Activated T-helper 2 cell treated with anti-CD3 and anti-CD28 coated beads, Interferon-gamma antibody, Interleukin-2, Interleukin-4, amounts not matched to agents 10 μg/mL and 5 μg/mL and 100 μg/mL, durations not matched to agents 14 hours and 24 hours and 36 hours (primary cell): ENCODE measurements at regions not wholly inside any gene's neighbourhood (a gene's known extent, or its start where the extent isn't known, plus 50 kb on each side); places are given as distances from the start of the nearest gene placed in this dataset.
"Not testable (repeated sequence)": the region's sequence is repeated elsewhere in the genome, so short reads cannot be mapped to it uniquely, and the experiment has no call there.

Experiments
- DNase-seq: peaks from one replicate; pipeline ENCODE4 v3.0.0; 2021; ENCODE audit warnings: low spot score
- H3K27ac Mint-ChIP-seq: one replicate; pipeline ENCODE4 v1.8.0; 2021; ENCODE audit warnings: mixed read lengths
- H3K27me3 Mint-ChIP-seq: one replicate; pipeline ENCODE4 v1.8.0; 2021; ENCODE audit warnings: low read depth, mixed read lengths
- H3K36me3 Mint-ChIP-seq: one replicate; pipeline ENCODE4 v1.8.0; 2021; ENCODE audit warnings: low read depth, mixed read lengths
- H3K4me1 Mint-ChIP-seq: one replicate; pipeline ENCODE4 v1.8.0; 2021; ENCODE audit warnings: low read depth, mixed read lengths
- H3K4me3 Mint-ChIP-seq: one replicate; pipeline ENCODE4 v1.8.0; 2021; ENCODE audit warnings: low read depth, mild to moderate bottlenecking, moderate library complexity, mixed read lengths
- H3K9me3 Mint-ChIP-seq: one replicate; pipeline ENCODE4 v1.8.0; 2021; ENCODE audit warnings: mixed read lengths
- intact Hi-C: fragments of 100-400 bp; cut with micrococcal nuclease; formaldehyde crosslinking; loops from one replicate; pipeline ENCODE4 v1.15.1; 2023

DNA sequence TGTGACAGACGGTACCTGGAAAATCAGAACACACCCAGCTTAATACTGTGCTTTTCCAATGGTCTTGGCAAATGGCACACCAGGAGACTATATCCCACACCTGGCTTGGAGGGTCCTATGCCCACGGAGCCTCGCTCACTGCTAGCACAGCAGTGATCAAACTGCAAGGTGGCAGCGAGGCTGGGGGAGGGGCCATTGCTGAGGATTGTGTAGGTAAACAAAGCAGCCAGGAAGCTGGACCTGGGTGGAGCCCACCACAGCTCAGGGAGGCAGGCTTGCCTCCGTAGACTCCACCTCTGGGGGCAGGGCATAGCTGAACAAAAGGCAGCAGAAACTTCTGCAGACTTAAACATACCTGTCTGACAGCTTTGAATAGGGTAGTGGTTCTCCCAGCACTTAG, 498.0 kb downstream of the C12orf50 start:
- H3K4me3 Mint-ChIP-seq, H3K4me1 Mint-ChIP-seq, H3K27me3 Mint-ChIP-seq, intact Hi-C loops, H3K27ac Mint-ChIP-seq, DNase-seq, H3K36me3 Mint-ChIP-seq: not testable (repeated sequence)
- H3K9me3 Mint-ChIP-seq = peaks cover 16% of the 10 kb centered on the region

DNA sequence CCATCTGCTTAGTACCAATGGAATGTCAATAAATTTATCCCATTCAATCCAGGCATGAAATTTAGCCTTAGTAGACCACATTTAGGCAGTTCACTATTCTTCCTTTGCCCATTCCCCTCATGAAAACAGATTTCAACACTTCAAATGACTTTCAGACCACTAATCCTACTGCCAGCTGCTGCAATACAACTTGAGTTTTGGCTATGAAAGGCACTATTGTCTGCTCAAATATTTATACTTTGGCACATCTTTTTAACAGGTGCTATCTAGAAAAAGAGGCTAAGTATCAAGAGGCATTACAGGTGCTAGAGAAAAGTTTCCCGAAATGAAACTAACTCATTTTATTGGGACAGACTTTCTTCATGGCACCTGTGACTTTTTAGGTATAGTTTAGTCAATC, 499.8 kb downstream of the C12orf50 start:
- Mint-ChIP-seq H3K27me3 (no peaks in the 10 kb centered on the region), H3K27ac (no peak overlapping the region), H3K9me3 (peaks cover 16% of the 10 kb centered on the region), H3K4me1 (no peaks in the 10 kb centered on the region), H3K4me3 (no peak overlapping the region), H3K36me3 (no peaks in the 10 kb centered on the region)
- intact Hi-C loops = no loop called here
- DNase-seq = no peak

- H3K4me3 Mint-ChIP-seq = no peak overlapping the region
- H3K4me1 Mint-ChIP-seq = no peaks in the 10 kb centered on the region
- DNase-seq = no peak
- H3K27me3 Mint-ChIP-seq = no peaks in the 10 kb centered on the region
- intact Hi-C loops = no loop called here
- no peaks in the 10 kb centered on the region for H3K36me3 Mint-ChIP-seq
- H3K9me3 Mint-ChIP-seq = no peaks in the 10 kb centered on the region
- no peak overlapping the region for H3K27ac Mint-ChIP-seq
Measured at GRCh38 chr12:87520968-87521367, 508.2 kb downstream of the C12orf50 start.

GRCh38 chr12:87518481-87518880, 510.7 kb downstream of the C12orf50 start:
- Mint-ChIP-seq H3K27me3 (no peaks in the 10 kb centered on the region), H3K4me3 (no peak overlapping the region), H3K27ac (no peak overlapping the region), H3K4me1 (no peaks in the 10 kb centered on the region), H3K36me3 (no peaks in the 10 kb centered on the region), H3K9me3 (no peaks in the 10 kb centered on the region)
- intact Hi-C loops = no loop called here
- DNase-seq = no peak

GRCh38 chr12:87518036-87518435, 511.2 kb downstream of the C12orf50 start:
- Mint-ChIP-seq H3K27ac (no peak overlapping the region), H3K9me3 (no peaks in the 10 kb centered on the region)
- intact Hi-C loops = no loop called here

GRCh38 chr12:87513536-87514280, 515.5 kb downstream of the C12orf50 start:
- no peaks in the 10 kb centered on the region for H3K27me3 Mint-ChIP-seq
- H3K27ac Mint-ChIP-seq = no peak overlapping the region
- no peak overlapping the region for H3K4me3 Mint-ChIP-seq
- intact Hi-C loops = no loop called here
- H3K9me3 Mint-ChIP-seq = no peaks in the 10 kb centered on the region
- no peaks in the 10 kb centered on the region for H3K4me1 Mint-ChIP-seq
- H3K36me3 Mint-ChIP-seq = no peaks in the 10 kb centered on the region
- no peak for DNase-seq

More at GRCh38 chr12:87518036-87518435, 511.2 kb downstream of the C12orf50 start:
- Mint-ChIP-seq H3K4me1 (no peaks in the 10 kb centered on the region), H3K27me3 (no peaks in the 10 kb centered on the region), H3K36me3 (no peaks in the 10 kb centered on the region), H3K4me3 (no peak overlapping the region)
- no peak for DNase-seq

DNA sequence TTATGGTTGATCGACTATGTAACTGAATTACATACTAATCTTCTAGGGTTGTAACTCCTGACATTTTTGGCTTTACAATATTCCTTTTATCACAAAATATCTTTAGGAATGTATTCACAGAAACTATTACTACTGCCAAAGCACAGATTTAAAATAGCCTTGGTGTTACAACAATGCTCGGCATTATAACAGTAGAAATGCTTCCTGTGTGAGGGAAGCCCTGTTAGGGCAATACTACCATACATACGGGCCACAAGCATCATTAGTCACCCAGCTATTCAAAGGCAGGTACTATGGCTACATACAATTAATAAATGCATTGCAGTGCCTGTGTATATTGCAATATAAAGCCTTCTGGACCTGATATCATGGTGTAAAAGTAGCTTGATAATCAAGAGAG, 517.8 kb downstream of the C12orf50 start:
- H3K36me3 Mint-ChIP-seq = no peaks in the 10 kb centered on the region
- intact Hi-C loops = no loop called here
- H3K9me3 Mint-ChIP-seq = peaks cover 6% of the 10 kb centered on the region
- no peak overlapping the region for H3K27ac Mint-ChIP-seq
- H3K4me3 Mint-ChIP-seq = no peak overlapping the region
- no peaks in the 10 kb centered on the region for H3K27me3 Mint-ChIP-seq
- DNase-seq = no peak
- H3K4me1 Mint-ChIP-seq = no peaks in the 10 kb centered on the region

DNA sequence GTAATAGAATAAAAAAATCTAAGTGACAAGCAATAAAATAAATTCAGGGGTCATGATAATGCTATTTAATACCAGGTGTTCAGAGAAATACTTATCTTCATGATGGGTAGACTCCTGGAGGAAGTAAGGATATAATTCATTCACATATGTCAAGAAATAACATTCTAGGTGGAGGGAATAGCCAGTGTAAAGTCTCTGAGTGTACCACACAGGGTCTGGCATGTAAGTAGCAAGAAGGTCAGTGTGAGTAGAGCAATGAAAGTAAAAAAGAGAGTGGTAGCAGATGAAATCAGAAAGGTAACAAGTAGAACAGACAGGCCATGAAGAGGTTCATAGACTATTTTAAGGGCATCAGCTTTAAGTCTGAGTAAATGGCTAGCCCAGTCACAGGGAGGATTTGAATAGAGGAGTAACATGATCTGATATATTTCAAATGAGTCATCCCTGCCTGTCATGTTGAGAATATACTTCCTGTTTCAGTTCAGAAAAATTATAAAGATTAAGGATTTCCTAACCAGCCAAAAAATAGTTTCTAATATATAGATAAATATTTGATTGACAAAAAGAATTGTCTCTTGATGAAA, 519.9 kb downstream of the C12orf50 start:
- no peak for DNase-seq
- H3K9me3 Mint-ChIP-seq = peaks cover 6% of the 10 kb centered on the region
- H3K4me3 Mint-ChIP-seq = no peak overlapping the region
- H3K27ac Mint-ChIP-seq = no peak overlapping the region
- no peaks in the 10 kb centered on the region for H3K27me3 Mint-ChIP-seq
- H3K36me3 Mint-ChIP-seq = no peaks in the 10 kb centered on the region
- no peaks in the 10 kb centered on the region for H3K4me1 Mint-ChIP-seq
- intact Hi-C loops = no loop called here

GRCh38 chr12:87491598-87491997, 537.6 kb downstream of the C12orf50 start:
- no peak overlapping the region for H3K27ac Mint-ChIP-seq

DNA sequence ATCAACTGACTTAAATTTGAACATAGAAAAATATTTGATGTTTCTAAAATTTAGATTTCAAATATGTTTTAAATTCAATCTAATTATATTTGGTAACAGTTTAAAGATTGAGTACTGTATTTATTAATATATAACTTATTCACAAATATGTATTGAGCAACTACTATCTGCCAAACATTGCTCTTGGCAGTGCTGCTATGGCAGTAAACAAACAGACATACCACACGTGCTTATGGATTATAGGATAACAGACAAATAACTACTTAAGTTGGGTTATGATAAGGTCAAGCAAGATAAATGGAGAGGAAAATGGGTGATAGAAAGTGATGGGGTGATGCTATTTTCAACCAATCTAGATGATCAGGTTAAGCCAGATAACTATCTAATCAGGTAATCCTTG, 538.1 kb downstream of the C12orf50 start:
- Mint-ChIP-seq H3K27me3 (no peaks in the 10 kb centered on the region), H3K27ac (no peak overlapping the region), H3K9me3 (peaks cover 8% of the 10 kb centered on the region), H3K36me3 (no peaks in the 10 kb centered on the region), H3K4me1 (no peaks in the 10 kb centered on the region), H3K4me3 (no peak overlapping the region)
- intact Hi-C loops = no loop called here
- no peak for DNase-seq

More at GRCh38 chr12:87491598-87491997, 537.6 kb downstream of the C12orf50 start:
- no peak for DNase-seq
- H3K9me3 Mint-ChIP-seq = peaks cover 8% of the 10 kb centered on the region
- no peaks in the 10 kb centered on the region for H3K4me1 Mint-ChIP-seq
- no peaks in the 10 kb centered on the region for H3K36me3 Mint-ChIP-seq
- no peaks in the 10 kb centered on the region for H3K27me3 Mint-ChIP-seq
- intact Hi-C loops = no loop called here
- H3K4me3 Mint-ChIP-seq = no peak overlapping the region

DNA sequence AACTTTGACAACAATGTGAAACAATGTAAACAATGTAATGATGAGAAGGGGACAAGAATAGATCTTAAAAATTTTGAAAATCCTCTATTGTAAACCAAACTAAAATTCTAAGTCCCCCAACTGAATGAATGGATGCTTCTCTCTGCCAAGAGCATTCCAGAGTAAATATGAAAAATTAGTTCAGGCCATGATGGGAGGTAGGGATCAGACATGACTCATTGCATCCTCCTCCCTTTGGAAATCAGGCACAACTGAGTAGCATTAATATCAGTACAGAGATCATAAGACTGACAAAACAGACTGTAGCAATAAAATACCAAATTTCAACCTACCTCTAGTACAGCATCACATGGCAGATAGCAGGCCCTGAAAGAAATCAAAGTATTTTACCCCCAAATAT, 559.9 kb downstream of the C12orf50 start:
- no peak overlapping the region for H3K27ac Mint-ChIP-seq
- no peaks in the 10 kb centered on the region for H3K36me3 Mint-ChIP-seq
- no peaks in the 10 kb centered on the region for H3K27me3 Mint-ChIP-seq
- peaks cover 11% of the 10 kb centered on the region for H3K9me3 Mint-ChIP-seq
- H3K4me3 Mint-ChIP-seq = no peak overlapping the region
- intact Hi-C loops = no loop called here
- H3K4me1 Mint-ChIP-seq = no peaks in the 10 kb centered on the region
- DNase-seq = no peak

DNA sequence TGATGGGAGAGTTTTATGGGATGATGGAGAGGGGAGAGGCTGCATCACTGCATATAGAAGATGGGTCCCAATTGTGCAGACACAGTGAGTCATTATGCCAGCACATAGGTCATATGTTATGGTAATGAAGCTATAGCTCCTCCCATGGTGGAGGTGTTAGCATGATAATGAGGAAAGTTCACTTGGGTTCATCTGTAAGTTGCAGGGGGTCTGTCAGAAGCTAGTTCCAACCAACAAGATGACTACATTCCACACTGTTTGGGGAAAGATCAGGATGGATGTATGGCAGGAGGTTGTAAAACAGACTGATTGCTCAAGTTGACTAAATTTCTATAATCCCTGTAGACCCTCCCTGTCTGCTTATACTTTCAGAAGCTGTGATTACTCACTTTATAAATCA, 561.3 kb downstream of the C12orf50 start:
- Mint-ChIP-seq H3K27me3 (no peaks in the 10 kb centered on the region), H3K27ac (no peak overlapping the region), H3K36me3 (no peaks in the 10 kb centered on the region), H3K9me3 (peaks cover 3% of the 10 kb centered on the region), H3K4me3 (no peak overlapping the region), H3K4me1 (no peaks in the 10 kb centered on the region)
- no peak for DNase-seq
- intact Hi-C loops = no loop called here

DNA sequence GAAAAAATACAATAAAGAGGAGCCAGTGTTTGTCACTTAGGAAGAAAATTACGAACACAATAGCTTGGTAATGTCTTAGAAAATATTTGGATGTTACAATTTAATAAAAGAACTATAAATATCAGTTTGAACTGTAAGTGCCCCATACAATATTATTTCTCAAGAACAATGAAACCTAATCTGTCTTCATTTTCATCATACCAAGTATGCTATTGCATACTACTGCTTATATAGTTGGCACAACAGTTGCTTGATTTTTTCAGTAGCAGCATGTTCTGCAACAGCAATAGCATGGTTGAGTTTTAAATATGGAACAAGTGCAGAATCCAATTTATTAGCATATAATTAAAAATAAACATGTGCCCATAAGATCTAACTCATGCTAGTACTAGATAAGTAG, 564.6 kb downstream of the C12orf50 start:
- Mint-ChIP-seq H3K4me1 (no peaks in the 10 kb centered on the region), H3K4me3 (no peak overlapping the region), H3K9me3 (no peaks in the 10 kb centered on the region), H3K27ac (no peak overlapping the region), H3K36me3 (no peaks in the 10 kb centered on the region), H3K27me3 (no peaks in the 10 kb centered on the region)
- no peak for DNase-seq
- intact Hi-C loops = no loop called here
